ENCODE measurements at regions not wholly inside any gene's neighbourhood (a gene's known extent, or its start where the extent isn't known, plus 50 kb on each side); places are given as distances from the start of the nearest gene placed in this dataset.

DNA sequence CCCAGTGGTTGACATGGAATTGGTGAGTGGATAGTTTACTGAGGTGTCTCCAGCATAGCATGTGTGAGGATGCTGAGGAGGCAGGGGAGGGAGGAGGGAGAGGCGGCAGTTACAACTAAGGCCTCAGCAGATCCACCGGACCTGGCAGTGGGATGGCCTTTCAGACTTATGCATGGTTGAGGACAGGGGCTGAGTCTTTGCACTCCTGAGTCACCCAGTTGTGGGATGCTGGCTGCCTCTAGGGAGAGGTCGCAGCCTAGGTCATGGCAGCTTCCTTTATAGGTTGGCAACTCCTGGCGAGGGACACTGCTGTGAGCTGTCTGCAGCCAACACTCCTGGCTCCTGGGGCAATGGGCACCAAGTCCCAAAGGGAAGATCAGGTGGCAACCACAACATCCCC, 380.3 kb downstream of the PREX1 start:
- ChIA-PET POLR2A (ENCODE audit: unreplicated experiment) (no interaction called here), CTCF (interaction anchor here (0.5 kb wide), 1 partner anchor 23 kb away, joined by 8 read pairs; no protein-coding TSS in a partner anchor)
- Histone ChIP-seq H3K27ac (no peak overlapping the region), H3K4me2 (no peak overlapping the region), H3K9me3 (ENCODE audit: insufficient read depth, low read depth) (peaks cover 14% of the 10 kb centered on the region; the same call in 1 of the 2 replicates), H3K4me3 (no peak overlapping the region), H3K79me2 (ENCODE audit: low read depth) (no peaks in the 10 kb centered on the region), H3K27me3 (ENCODE audit: insufficient read depth, low read depth) (no peaks in the 10 kb centered on the region), H3F3A (ENCODE audit: insufficient read depth, low read depth) (no peaks in the 10 kb centered on the region), H4K20me1 (ENCODE audit: insufficient read depth) (no peaks in the 10 kb centered on the region), H3K4me1 (replicated peaks; ENCODE audit: insufficient read depth) (no peaks in the 10 kb centered on the region), H3K9me2 (ENCODE audit: insufficient read depth) (no peaks in the 10 kb centered on the region), H2AFZ (no peak overlapping the region), H3K36me3 (ENCODE audit: low read depth) (no peaks in the 10 kb centered on the region)
- intact Hi-C loops (cut with micrococcal nuclease; ENCODE audit: unreplicated experiment): no loop called here
- no peak for DNase-seq
- BruUV-seq (replicated peaks): no TSS peak
- TF ChIP-seq, protein P1, sequence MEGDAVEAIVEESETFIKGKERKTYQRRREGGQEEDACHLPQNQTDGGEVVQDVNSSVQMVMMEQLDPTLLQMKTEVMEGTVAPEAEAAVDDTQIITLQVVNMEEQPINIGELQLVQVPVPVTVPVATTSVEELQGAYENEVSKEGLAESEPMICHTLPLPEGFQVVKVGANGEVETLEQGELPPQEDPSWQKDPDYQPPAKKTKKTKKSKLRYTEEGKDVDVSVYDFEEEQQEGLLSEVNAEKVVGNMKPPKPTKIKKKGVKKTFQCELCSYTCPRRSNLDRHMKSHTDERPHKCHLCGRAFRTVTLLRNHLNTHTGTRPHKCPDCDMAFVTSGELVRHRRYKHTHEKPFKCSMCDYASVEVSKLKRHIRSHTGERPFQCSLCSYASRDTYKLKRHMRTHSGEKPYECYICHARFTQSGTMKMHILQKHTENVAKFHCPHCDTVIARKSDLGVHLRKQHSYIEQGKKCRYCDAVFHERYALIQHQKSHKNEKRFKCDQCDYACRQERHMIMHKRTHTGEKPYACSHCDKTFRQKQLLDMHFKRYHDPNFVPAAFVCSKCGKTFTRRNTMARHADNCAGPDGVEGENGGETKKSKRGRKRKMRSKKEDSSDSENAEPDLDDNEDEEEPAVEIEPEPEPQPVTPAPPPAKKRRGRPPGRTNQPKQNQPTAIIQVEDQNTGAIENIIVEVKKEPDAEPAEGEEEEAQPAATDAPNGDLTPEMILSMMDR (conservative IDR thresholded peaks at IDR 0.05): no peak
- TF ChIP-seq EZH2 (IDR thresholded peaks at IDR 0.05; ENCODE audit: low read depth): no peak

DNA sequence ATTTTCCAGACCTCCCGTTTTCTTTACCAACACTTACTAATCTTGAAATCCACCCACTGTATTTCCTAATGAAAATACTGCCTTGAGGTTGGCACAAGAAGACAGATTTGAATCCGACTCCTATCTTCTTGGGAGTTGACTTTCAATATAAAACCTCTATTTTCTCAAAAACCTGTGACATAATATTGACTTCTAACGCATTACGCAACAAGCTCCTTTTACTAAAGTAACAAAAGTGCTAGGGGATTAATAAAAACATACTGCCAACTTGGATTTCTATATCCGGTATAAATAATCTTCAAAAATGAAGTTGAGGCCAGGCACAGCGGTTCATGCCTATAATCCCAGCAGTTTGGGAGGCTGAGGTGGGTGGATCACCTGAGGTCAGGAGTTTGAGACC, 382.0 kb downstream of the PREX1 start:
- no TSS peak for BruUV-seq (replicated peaks)
- Histone ChIP-seq H3K9me3 (ENCODE audit: insufficient read depth, low read depth) (peaks cover 14% of the 10 kb centered on the region; the same call in 1 of the 2 replicates), H3K36me3 (ENCODE audit: low read depth) (no peaks in the 10 kb centered on the region), H3K9me2 (ENCODE audit: insufficient read depth) (no peaks in the 10 kb centered on the region), H3F3A (ENCODE audit: insufficient read depth, low read depth) (no peaks in the 10 kb centered on the region), H3K4me2 (no peak overlapping the region), H3K79me2 (ENCODE audit: low read depth) (no peaks in the 10 kb centered on the region), H3K4me3 (no peak overlapping the region), H3K27ac (no peak overlapping the region), H3K27me3 (ENCODE audit: insufficient read depth, low read depth) (no peaks in the 10 kb centered on the region), H4K20me1 (ENCODE audit: insufficient read depth) (no peaks in the 10 kb centered on the region), H2AFZ (no peak overlapping the region), H3K4me1 (replicated peaks; ENCODE audit: insufficient read depth) (no peaks in the 10 kb centered on the region)
- TF ChIP-seq, protein P1 (conservative IDR thresholded peaks at IDR 0.05): no peak
- TF ChIP-seq EZH2 (IDR thresholded peaks at IDR 0.05; ENCODE audit: low read depth): no peak
- ChIA-PET CTCF (no interaction called here), POLR2A (ENCODE audit: unreplicated experiment) (no interaction called here)
- no peak for DNase-seq
- intact Hi-C loops (cut with micrococcal nuclease; ENCODE audit: unreplicated experiment): no loop called here

DNA sequence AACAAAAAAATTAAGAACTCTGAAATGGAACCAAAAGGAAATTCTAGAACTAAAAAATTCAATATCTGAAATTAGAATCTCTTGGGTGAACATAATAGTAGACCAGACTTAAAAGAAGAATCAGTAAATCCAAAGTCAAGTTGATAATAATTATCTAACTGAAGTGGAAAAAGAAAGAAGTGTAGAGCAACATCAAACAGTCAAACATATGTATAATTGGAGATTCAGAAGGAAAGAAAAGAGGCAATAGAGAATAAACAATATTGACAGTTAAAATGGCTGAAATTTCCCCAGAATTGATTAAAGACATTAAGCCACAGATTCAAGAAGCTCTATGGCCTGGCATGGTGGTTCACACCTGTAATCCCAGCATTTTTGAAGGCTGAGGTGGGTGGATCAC, 383.6 kb downstream of the PREX1 start:
- Histone ChIP-seq H3K27me3 (ENCODE audit: insufficient read depth, low read depth) (no peaks in the 10 kb centered on the region), H3K4me1 (replicated peaks; ENCODE audit: insufficient read depth) (no peaks in the 10 kb centered on the region), H3K9me3 (ENCODE audit: insufficient read depth, low read depth) (peaks cover 14% of the 10 kb centered on the region; the same call in 1 of the 2 replicates), H3K9me2 (ENCODE audit: insufficient read depth) (no peaks in the 10 kb centered on the region), H4K20me1 (ENCODE audit: insufficient read depth) (no peaks in the 10 kb centered on the region), H3K4me3 (no peak overlapping the region), H3K27ac (no peak overlapping the region), H3K36me3 (ENCODE audit: low read depth) (no peaks in the 10 kb centered on the region), H3K79me2 (ENCODE audit: low read depth) (no peaks in the 10 kb centered on the region), H3K4me2 (no peak overlapping the region), H3F3A (ENCODE audit: insufficient read depth, low read depth) (no peaks in the 10 kb centered on the region), H2AFZ (no peak overlapping the region)
- no TSS peak for BruUV-seq (replicated peaks)
- ChIA-PET POLR2A (ENCODE audit: unreplicated experiment) (no interaction called here), CTCF (no interaction called here)
- intact Hi-C loops (cut with micrococcal nuclease; ENCODE audit: unreplicated experiment): no loop called here
- no peak for DNase-seq
- TF ChIP-seq, protein P1 (conservative IDR thresholded peaks at IDR 0.05): no peak
- no peak for TF ChIP-seq EZH2 (IDR thresholded peaks at IDR 0.05; ENCODE audit: low read depth)
